Testis (tissue), 2 donors: ENCODE measurements at regions not wholly inside any gene's neighbourhood (a gene's known extent, or its start where the extent isn't known, plus 50 kb on each side); places are given as distances from the start of the nearest gene placed in this dataset.

Source experiments
- POLR2A ChIP-seq: fragments of 450-650 bp; IDR thresholded peaks from one replicate; pipeline ENCODE4 v1.6.1; 2017; ENCODE audit warnings: antibody characterized with exemption, mild to moderate bottlenecking, moderate library complexity
- TF ChIP-seq, protein P1 (sequence below), 3 experiments: fragments of 450-650 bp in 2 of 3; fragments of 200-600 bp in 1 of 3; sonication (generic) in 1 of 3; IDR thresholded peaks; one replicate each; pipeline ENCODE4 v1.5.1; 2016 to 2019; ENCODE audit warnings: antibody characterized with exemption in 3 of 3, mild to moderate bottlenecking in 2 of 3, moderate library complexity in 1 of 3

GRCh38 chr1:8216005-8216404, 101.9 kb upstream of the SLC45A1 start:
- no peak for TF ChIP-seq POLR2A
- TF ChIP-seq, protein P1, sequence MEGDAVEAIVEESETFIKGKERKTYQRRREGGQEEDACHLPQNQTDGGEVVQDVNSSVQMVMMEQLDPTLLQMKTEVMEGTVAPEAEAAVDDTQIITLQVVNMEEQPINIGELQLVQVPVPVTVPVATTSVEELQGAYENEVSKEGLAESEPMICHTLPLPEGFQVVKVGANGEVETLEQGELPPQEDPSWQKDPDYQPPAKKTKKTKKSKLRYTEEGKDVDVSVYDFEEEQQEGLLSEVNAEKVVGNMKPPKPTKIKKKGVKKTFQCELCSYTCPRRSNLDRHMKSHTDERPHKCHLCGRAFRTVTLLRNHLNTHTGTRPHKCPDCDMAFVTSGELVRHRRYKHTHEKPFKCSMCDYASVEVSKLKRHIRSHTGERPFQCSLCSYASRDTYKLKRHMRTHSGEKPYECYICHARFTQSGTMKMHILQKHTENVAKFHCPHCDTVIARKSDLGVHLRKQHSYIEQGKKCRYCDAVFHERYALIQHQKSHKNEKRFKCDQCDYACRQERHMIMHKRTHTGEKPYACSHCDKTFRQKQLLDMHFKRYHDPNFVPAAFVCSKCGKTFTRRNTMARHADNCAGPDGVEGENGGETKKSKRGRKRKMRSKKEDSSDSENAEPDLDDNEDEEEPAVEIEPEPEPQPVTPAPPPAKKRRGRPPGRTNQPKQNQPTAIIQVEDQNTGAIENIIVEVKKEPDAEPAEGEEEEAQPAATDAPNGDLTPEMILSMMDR (IDR thresholded peaks at IDR 0.05) = no peak
